GM12878 (cell line): ENCODE measurements at regions not wholly inside any gene's neighbourhood (a gene's known extent, or its start where the extent isn't known, plus 50 kb on each side); places are given as distances from the start of the nearest gene placed in this dataset.

Experiments used
- ATAC-seq: fragments of 200-7000 bp; cut with Tn5 transposase; 3 replicates; pipeline ENCODE4 v1.9.1; 2020; ENCODE audit warnings: mild to moderate bottlenecking, moderate library complexity
- BruUV-seq: library from RNA; stranded (reverse); fragments of 400-500 nt; replicated peaks from 2 replicates; lab custom pipeline; 2021; lab: Mats Ljungman, UMichigan
- CTCF ChIA-PET: fragments of 300-600 bp; sonication (Branson Sonifier 250); formaldehyde crosslinking; extraction: SDS; loops from one replicate; lab custom pipeline; 2021; ENCODE audit warnings: inconsistent platforms; lab: Yijun Ruan, JAX
- POLR2A ChIA-PET: fragments of 350-600 bp; formaldehyde crosslinking; extraction: SDS; loops from one replicate; lab custom pipeline; 2021; ENCODE audit warnings: inconsistent platforms; lab: Charles Lee
- RAD21 ChIA-PET: fragments of 300-600 bp; sonication (Branson Sonifier 250); formaldehyde crosslinking; loops from one replicate; lab custom pipeline; 2023; ENCODE audit warnings: antibody characterized with exemption; ENCODE audit not compliant: unreplicated experiment; lab: Charles Lee
- SMC1A ChIA-PET: fragments of 300-600 bp; sonication (Branson Sonifier 250); formaldehyde crosslinking; loops from one replicate; lab custom pipeline; 2023; ENCODE audit not compliant: unreplicated experiment, uncharacterized antibody; lab: Charles Lee
- DNase-seq: peaks from one replicate; pipeline ENCODE4 v3.0.0-alpha.2; 2011; ENCODE audit warnings: low read depth, low spot score
- FAIRE-seq: peaks from 3 replicates; lab custom pipeline; 2011; peaks lifted over from hg19 to GRCh38; lab: Jason Lieb, UNC
- H2AFZ ChIP-seq: 2 replicates; pipeline ENCODE4 v1.6.0; 2011; ENCODE audit warnings: low read depth, low read length, control low read depth; ENCODE audit not compliant: control insufficient read depth
- H3K27ac ChIP-seq: 2 replicates; pipeline ENCODE4 v1.5.1; 2011; ENCODE audit warnings: control low read depth; ENCODE audit not compliant: control insufficient read depth, insufficient read depth
- H3K27me3 ChIP-seq, 2 experiments: replicated peaks in 1 of 2; 2 replicates each; pipeline versions ENCODE4 v1.6.0 to v1.6.1; 2011; ENCODE audit warnings: low read length in 1 of 2; ENCODE audit not compliant: control insufficient read depth in 2 of 2, insufficient read depth in 2 of 2
- H3K36me3 ChIP-seq, 2 experiments: 2 replicates each; pipeline ENCODE4 v1.5.1; 2011; ENCODE audit warnings: low read length in 1 of 2; ENCODE audit not compliant: control insufficient read depth in 2 of 2, insufficient read depth in 2 of 2
- H3K4me1 ChIP-seq: 2 replicates; pipeline ENCODE4 v1.6.1; 2011; ENCODE audit warnings: mild to moderate bottlenecking, low read length, moderate library complexity, mixed read lengths; ENCODE audit not compliant: control insufficient read depth, insufficient read depth
- H3K4me2 ChIP-seq: 2 replicates; pipeline ENCODE4 v1.6.0; 2011; ENCODE audit warnings: control low read depth; ENCODE audit not compliant: control insufficient read depth, insufficient read depth
- H3K4me3 ChIP-seq: fragments of 200-600 bp; sonication (generic); 2 replicates; pipeline ENCODE4 v1.5.1; 2016
- H3K79me2 ChIP-seq: 2 replicates; pipeline ENCODE4 v1.6.0; 2011; ENCODE audit warnings: low read length; ENCODE audit not compliant: control insufficient read depth, insufficient read depth
- H3K9ac ChIP-seq: 2 replicates; pipeline ENCODE4 v1.8.0; 2011; ENCODE audit warnings: low read length, control low read depth, mixed read lengths; ENCODE audit not compliant: control insufficient read depth, insufficient read depth
- H3K9me3 ChIP-seq: replicated peaks from 3 replicates; pipeline ENCODE4 v1.5.1; 2011; ENCODE audit warnings: mild to moderate bottlenecking, low read length; ENCODE audit not compliant: control insufficient read depth, insufficient read depth
- H4K20me1 ChIP-seq: 2 replicates; pipeline ENCODE4 v1.6.0; 2011; ENCODE audit not compliant: control insufficient read depth, insufficient read depth
- BHLHE40 ChIP-seq, 2 experiments: fragments of 450-650 bp in 1 of 2; IDR thresholded peaks; 2 replicates each; pipeline ENCODE4 v1.6.1; 2011 to 2017; ENCODE audit warnings: low read depth in 2 of 2, borderline replicate concordance in 1 of 2, improper control_type of control experiment in 1 of 2, low read length in 1 of 2, mild to moderate bottlenecking in 1 of 2
- CBX3 ChIP-seq: fragments of 200-600 bp; sonication (generic); IDR thresholded peaks from 2 replicates; pipeline ENCODE4 v1.6.1; 2016; ENCODE audit warnings: low read depth, borderline replicate concordance
- CBX5 ChIP-seq: sonication (generic); IDR thresholded peaks from 2 replicates; pipeline ENCODE4 v1.6.1; 2016; ENCODE audit warnings: low read depth, moderate library complexity, mild to moderate bottlenecking, inconsistent platforms
- CHD1 ChIP-seq: IDR thresholded peaks from 2 replicates; pipeline ENCODE4 v1.6.1; 2012; ENCODE audit warnings: low read depth, low read length, improper control_type of control experiment
- EGR1 ChIP-seq, 2 experiments: IDR thresholded peaks; 1 replicate in 1 of 2; 2 replicates in 1 of 2; pipeline ENCODE4 v1.6.1; 2011 to 2012; ENCODE audit warnings: low read depth in 2 of 2, low read length in 2 of 2, borderline replicate concordance in 1 of 2, mild to moderate bottlenecking in 1 of 2, moderate library complexity in 1 of 2
- HDAC6 ChIP-seq: fragments of 200-600 bp; sonication (generic); IDR thresholded peaks from one replicate; pipeline ENCODE4 v1.8.0; 2017; ENCODE audit warnings: antibody characterized with exemption; ENCODE audit not compliant: unreplicated experiment
- HDGF ChIP-seq: fragments of 450-650 bp; IDR thresholded peaks from 2 replicates; pipeline ENCODE4 v1.6.1; 2016; ENCODE audit warnings: antibody characterized with exemption
- MYB ChIP-seq: fragments of 150-350 bp; IDR thresholded peaks from 2 replicates; pipeline ENCODE4 v1.6.1; 2014; ENCODE audit warnings: mild to moderate bottlenecking, low read depth, low read length, borderline replicate concordance
- RFX5 ChIP-seq: IDR thresholded peaks from 2 replicates; pipeline ENCODE4 v1.6.1; 2011; ENCODE audit warnings: low read depth, low read length, improper control_type of control experiment
- SIX5 ChIP-seq: IDR thresholded peaks from 2 replicates; pipeline ENCODE4 v1.6.1; 2011; ENCODE audit warnings: mild to moderate bottlenecking, low read depth, low read length, moderate library complexity; ENCODE audit not compliant: severe bottlenecking
- STAT3 ChIP-seq: IDR thresholded peaks from 2 replicates; pipeline ENCODE4 v1.6.1; 2011; ENCODE audit warnings: low read depth, low read length, improper control_type of control experiment
- WGBS: methylation state at CpG from one replicate; pipeline ENCODE4 v1.1.6; 2016; ENCODE audit warnings: low lambda C conversion rate; ENCODE audit not compliant: insufficient replicate concordance, insufficient coverage; ENCODE audit errors: missing lambda C conversion rate; 5-methylcytosine and 5-hydroxymethylcytosine counted together
- in situ Hi-C: fragments of 300-500 bp; cut with MboI; formaldehyde crosslinking; loops from 9 replicates; pipeline ENCODE4 v1.14.3; 2018; ENCODE audit warnings: mixed read lengths
- intact Hi-C: fragments of 100-400 bp; cut with micrococcal nuclease; formaldehyde crosslinking; loops from one replicate; pipeline ENCODE4 v1.14.2; 2022; ENCODE audit not compliant: unreplicated experiment
- TF ChIP-seq, protein P1 (sequence below): fragments of 450-650 bp; IDR thresholded peaks from 2 replicates; pipeline ENCODE4 v1.6.1; 2017; ENCODE audit warnings: mild to moderate bottlenecking

DNA sequence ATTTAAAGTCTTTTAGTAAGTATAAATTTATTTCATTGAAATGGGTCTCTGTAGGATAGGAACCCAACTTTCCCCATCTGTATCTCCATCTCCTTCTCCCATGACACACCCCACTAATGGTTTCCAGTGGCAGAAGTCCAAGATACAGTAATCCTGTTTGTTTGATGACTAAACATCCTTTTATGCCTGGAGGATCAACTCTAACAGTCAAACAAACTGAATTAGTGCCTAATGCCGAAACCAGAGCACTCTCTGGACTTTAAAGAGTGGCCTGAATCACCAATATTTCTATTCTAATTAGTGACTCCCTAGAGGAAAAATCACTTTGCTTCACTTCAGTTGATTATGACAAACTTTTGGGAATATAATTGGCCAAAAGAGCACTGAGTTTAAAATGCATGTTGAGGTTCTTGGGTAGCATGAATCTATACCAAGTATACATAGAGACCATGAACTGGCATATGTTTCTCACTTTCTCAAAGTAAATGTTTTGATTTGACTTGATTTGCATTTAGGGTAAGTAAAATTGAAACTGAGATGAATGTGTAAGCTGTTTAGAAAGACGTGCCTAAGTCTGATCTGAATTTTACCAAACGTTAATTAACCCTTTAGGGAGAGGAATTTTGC is 776.4 kb upstream of the NRSN1 start:
- no peaks in the 10 kb centered on the region for H3K4me1 ChIP-seq
- DNase-seq = no peak
- no peak overlapping the region for H2AFZ ChIP-seq
- H4K20me1 ChIP-seq = no peaks in the 10 kb centered on the region
- H3K27me3 ChIP-seq = no peaks in the 10 kb centered on the region
- H3K4me3 ChIP-seq = no peak overlapping the region
- no peak for FAIRE-seq
- no peaks in the 10 kb centered on the region for H3K79me2 ChIP-seq
- SMC1A ChIA-PET = no interaction called here
- H3K4me2 ChIP-seq = no peak overlapping the region
- intact Hi-C loops = no loop called here
- in situ Hi-C loops = no loop called here
- 0% methylated on average over 3 of the region's 3 CpGs for whole genome bisulfite sequencing
- POLR2A ChIA-PET = no interaction called here
- no peak overlapping the region for H3K9ac ChIP-seq
- H3K27ac ChIP-seq = no peak overlapping the region
- no peaks in the 10 kb centered on the region for H3K36me3 ChIP-seq
- no peaks in the 10 kb centered on the region for H3K9me3 ChIP-seq
- TF ChIP-seq EGR1 (IDR thresholded peaks at IDR 0.05; ENCODE audit: borderline replicate concordance in 1 of 2, low read depth in 2 of 2, low read length in 2 of 2) = no peak
- RAD21 ChIA-PET = no interaction called here
- no TSS peak for BruUV-seq
- CTCF ChIA-PET = no interaction called here
- no peak for ATAC-seq

GRCh38 chr6:23350752-23351453 is 775.1 kb upstream of the NRSN1 start:
- no TSS peak for BruUV-seq
- 3% methylated on average over 2 of the region's 2 CpGs for WGBS
- H3K9ac ChIP-seq = no peak overlapping the region
- SMC1A ChIA-PET = no interaction called here
- no peak for FAIRE-seq
- intact Hi-C loops = no loop called here
- TF ChIP-seq CBX3 = no peak
- no peak for TF ChIP-seq HDAC6
- no peak for TF ChIP-seq SIX5
- TF ChIP-seq, protein P1, sequence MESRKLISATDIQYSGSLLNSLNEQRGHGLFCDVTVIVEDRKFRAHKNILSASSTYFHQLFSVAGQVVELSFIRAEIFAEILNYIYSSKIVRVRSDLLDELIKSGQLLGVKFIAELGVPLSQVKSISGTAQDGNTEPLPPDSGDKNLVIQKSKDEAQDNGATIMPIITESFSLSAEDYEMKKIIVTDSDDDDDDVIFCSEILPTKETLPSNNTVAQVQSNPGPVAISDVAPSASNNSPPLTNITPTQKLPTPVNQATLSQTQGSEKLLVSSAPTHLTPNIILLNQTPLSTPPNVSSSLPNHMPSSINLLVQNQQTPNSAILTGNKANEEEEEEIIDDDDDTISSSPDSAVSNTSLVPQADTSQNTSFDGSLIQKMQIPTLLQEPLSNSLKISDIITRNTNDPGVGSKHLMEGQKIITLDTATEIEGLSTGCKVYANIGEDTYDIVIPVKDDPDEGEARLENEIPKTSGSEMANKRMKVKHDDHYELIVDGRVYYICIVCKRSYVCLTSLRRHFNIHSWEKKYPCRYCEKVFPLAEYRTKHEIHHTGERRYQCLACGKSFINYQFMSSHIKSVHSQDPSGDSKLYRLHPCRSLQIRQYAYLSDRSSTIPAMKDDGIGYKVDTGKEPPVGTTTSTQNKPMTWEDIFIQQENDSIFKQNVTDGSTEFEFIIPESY = no peak
- no peak for TF ChIP-seq CBX5
- no peak for TF ChIP-seq BHLHE40 (IDR thresholded peaks at IDR 0.05; ENCODE audit: borderline replicate concordance in 1 of 2, low read depth in 2 of 2, low read length in 1 of 2)
- TF ChIP-seq HDGF = no peak
- no peak for TF ChIP-seq CHD1
- TF ChIP-seq MYB = no peak
- TF ChIP-seq RFX5 = no peak
- TF ChIP-seq STAT3 = no peak
- H3K4me3 ChIP-seq = no peak overlapping the region
- H3K4me1 ChIP-seq = no peaks in the 10 kb centered on the region
- H4K20me1 ChIP-seq = no peaks in the 10 kb centered on the region
- ATAC-seq = no peak
- H3K27me3 ChIP-seq = no peaks in the 10 kb centered on the region
- H3K36me3 ChIP-seq = no peaks in the 10 kb centered on the region
- CTCF ChIA-PET = no interaction called here
- H3K27ac ChIP-seq = no peak overlapping the region
- H3K9me3 ChIP-seq = no peaks in the 10 kb centered on the region
- no peak overlapping the region for H2AFZ ChIP-seq
- POLR2A ChIA-PET = no interaction called here
- in situ Hi-C loops = no loop called here
- no peak for DNase-seq
- RAD21 ChIA-PET = no interaction called here
- no peaks in the 10 kb centered on the region for H3K79me2 ChIP-seq
- no peak overlapping the region for H3K4me2 ChIP-seq
